ENCODE measurements at regions not wholly inside any gene's neighbourhood (a gene's known extent, or its start where the extent isn't known, plus 50 kb on each side); places are given as distances from the start of the nearest gene placed in this dataset.

GRCh38 chr20:41958391-41958790, 340.2 kb upstream of the CHD6 start:
- no peak overlapping the region for H2AFZ ChIP-seq
- no peak overlapping the region for H3K4me3 Mint-ChIP-seq
- H3K4me3 ChIP-seq, result no peak overlapping the region
- no peaks in the 10 kb centered on the region for H3K9me2 ChIP-seq (ENCODE audit: insufficient read depth)
- no peak overlapping the region for H3K27ac ChIP-seq (ENCODE audit: low read depth)
- no peaks in the 10 kb centered on the region for H3K27me3 Mint-ChIP-seq (ENCODE audit: insufficient read depth, low read depth, poor library complexity)
- H3K27ac Mint-ChIP-seq, result no peak overlapping the region
- no peaks in the 10 kb centered on the region for H3K4me1 Mint-ChIP-seq
- no peaks in the 10 kb centered on the region for H3K79me2 ChIP-seq (replicated peaks; ENCODE audit: insufficient read depth)
- no peaks in the 10 kb centered on the region for H3K27me3 ChIP-seq (ENCODE audit: insufficient read depth)
- no peaks in the 10 kb centered on the region for H3F3A ChIP-seq (replicated peaks; ENCODE audit: low read depth)
- H3K4me1 ChIP-seq (ENCODE audit: insufficient read depth), result no peaks in the 10 kb centered on the region
- H3K9me3 Mint-ChIP-seq, result peaks cover 94% of the 10 kb centered on the region
- ATAC-seq (no peak), DNase-seq (ENCODE audit: low spot score) (no peak)
- TF ChIP-seq CREB1 (CRISPR knock-in tag; IDR thresholded peaks at IDR 0.05; ENCODE audit: low read depth) (no peak), ZNF114 (CRISPR knock-in tag; IDR thresholded peaks at IDR 0.05) (no peak), ZNF331 (CRISPR knock-in tag; IDR thresholded peaks at IDR 0.05; ENCODE audit: low read depth) (no peak), POLR2AphosphoS5 (IDR thresholded peaks at IDR 0.05; ENCODE audit: low read depth) (no peak), NANOG (IDR thresholded peaks at IDR 0.05; ENCODE audit: borderline replicate concordance) (no peak), EZH2 (IDR thresholded peaks at IDR 0.05; ENCODE audit: low read depth, unreplicated experiment) (no peak), CTCF (conservative IDR thresholded peaks at IDR 0.05; ENCODE audit: low read depth in 2 of 2) (no peak), REST (IDR thresholded peaks at IDR 0.05; ENCODE audit: unreplicated experiment) (no peak), ETS1 (IDR thresholded peaks at IDR 0.05) (no peak), ZNF462 (CRISPR knock-in tag; IDR thresholded peaks at IDR 0.05) (no peak), JUNB (IDR thresholded peaks at IDR 0.05; ENCODE audit: unreplicated experiment) (no peak)
- H3K36me3 ChIP-seq (ENCODE audit: insufficient read depth), result 0 out of 2 replicates have a peak, but pooled peaks cover 3% of the 10 kb centered on the region
- H3K36me3 Mint-ChIP-seq (ENCODE audit: low read depth), result peaks cover 13% of the 10 kb centered on the region; the same call in 2 of the 3 replicates
- H4K20me1 ChIP-seq (replicated peaks; ENCODE audit: insufficient read depth), result no peaks in the 10 kb centered on the region
- H3K4me2 ChIP-seq, result no peak overlapping the region
